ENCODE measurements at regions not wholly inside any gene's neighbourhood (a gene's known extent, or its start where the extent isn't known, plus 50 kb on each side); places are given as distances from the start of the nearest gene placed in this dataset.
"Not testable (repeated sequence)": the region's sequence is repeated elsewhere in the genome, so short reads cannot be mapped to it uniquely, and the experiment has no call there.

GRCh38 chr9:27671636-27672035 is 98.4 kb upstream of the C9orf72 start:
- FAIRE-seq (no peak), DNase-seq (ENCODE audit: extremely low spot score, insufficient read length, low read depth) (no peak)

GRCh38 chr9:27672718-27673117 is 99.4 kb upstream of the C9orf72 start:
- no peak for DNase-seq (ENCODE audit: extremely low spot score, insufficient read length, low read depth)
- no peak for FAIRE-seq

- DNase-seq (ENCODE audit: extremely low spot score, insufficient read length, low read depth) (no peak), FAIRE-seq (no peak)
These were observed 100.4 kb upstream of the C9orf72 start for GRCh38 chr9:27673641-27674040.

GRCh38 chr9:27675354-27675753 is 102.1 kb upstream of the C9orf72 start:
- FAIRE-seq (no peak), DNase-seq (ENCODE audit: extremely low spot score, insufficient read length, low read depth) (no peak)

- no peak for FAIRE-seq
- DNase-seq (ENCODE audit: extremely low spot score, insufficient read length, low read depth), result no peak
These were observed 103.5 kb upstream of the C9orf72 start for GRCh38 chr9:27676827-27677226.

GRCh38 chr9:27679338-27679737 is 106.1 kb upstream of the C9orf72 start:
- no peak for DNase-seq (ENCODE audit: extremely low spot score, insufficient read length, low read depth)
- no peak for FAIRE-seq

GRCh38 chr9:27683181-27683580 is 109.9 kb upstream of the C9orf72 start:
- FAIRE-seq, result no peak

GRCh38 chr9:27688954-27689353 is 115.7 kb upstream of the C9orf72 start:
- FAIRE-seq (no peak), DNase-seq (ENCODE audit: extremely low spot score, insufficient read length, low read depth) (no peak)

More at GRCh38 chr9:27683181-27683580, 109.9 kb upstream of the C9orf72 start:
- no peak for DNase-seq (ENCODE audit: extremely low spot score, insufficient read length, low read depth)

- DNase-seq (ENCODE audit: extremely low spot score, insufficient read length, low read depth), result not testable (repeated sequence)
These were observed 117.5 kb upstream of the C9orf72 start for GRCh38 chr9:27690816-27691215.

GRCh38 chr9:27699621-27700020 is 126.3 kb upstream of the C9orf72 start:
- no peak for FAIRE-seq

More at GRCh38 chr9:27690816-27691215, 117.5 kb upstream of the C9orf72 start:
- FAIRE-seq, result not testable (repeated sequence)

GRCh38 chr9:27701016-27701415 is 127.7 kb upstream of the C9orf72 start:
- DNase-seq (ENCODE audit: extremely low spot score, insufficient read length, low read depth) (no peak), FAIRE-seq (no peak)

More at GRCh38 chr9:27699621-27700020, 126.3 kb upstream of the C9orf72 start:
- DNase-seq (ENCODE audit: extremely low spot score, insufficient read length, low read depth), result no peak

GRCh38 chr9:27701587-27701986 is 128.3 kb upstream of the C9orf72 start:
- FAIRE-seq (no peak), DNase-seq (ENCODE audit: extremely low spot score, insufficient read length, low read depth) (no peak)

GRCh38 chr9:27703216-27703980 is 130.1 kb upstream of the C9orf72 start:
- DNase-seq (ENCODE audit: extremely low spot score, insufficient read length, low read depth) (no peak), FAIRE-seq (no peak)

GRCh38 chr9:27711241-27711640 is 138.0 kb upstream of the C9orf72 start:
- DNase-seq (ENCODE audit: extremely low spot score, insufficient read length, low read depth), result no peak
- no peak for FAIRE-seq

- DNase-seq (ENCODE audit: extremely low spot score, insufficient read length, low read depth) (no peak), FAIRE-seq (no peak)
These were observed 139.5 kb upstream of the C9orf72 start for GRCh38 chr9:27712806-27713205.

GRCh38 chr9:27714388-27714787 is 141.1 kb upstream of the C9orf72 start:
- DNase-seq (ENCODE audit: extremely low spot score, insufficient read length, low read depth) (no peak), FAIRE-seq (no peak)

- DNase-seq (ENCODE audit: extremely low spot score, insufficient read length, low read depth), result no peak
- no peak for FAIRE-seq
These were observed 142.4 kb upstream of the C9orf72 start for GRCh38 chr9:27715651-27716050.

- no peak for DNase-seq (ENCODE audit: extremely low spot score, insufficient read length, low read depth)
- no peak for FAIRE-seq
These were observed 144.7 kb upstream of the C9orf72 start for GRCh38 chr9:27717991-27718390.

GRCh38 chr9:27719711-27720110 is 146.4 kb upstream of the C9orf72 start:
- DNase-seq (ENCODE audit: extremely low spot score, insufficient read length, low read depth), result no peak
- no peak for FAIRE-seq

- no peak for FAIRE-seq
- no peak for DNase-seq (ENCODE audit: extremely low spot score, insufficient read length, low read depth)
These were observed 149.6 kb upstream of the C9orf72 start for GRCh38 chr9:27722866-27723265.

GRCh38 chr9:27726244-27727081 is 153.2 kb upstream of the C9orf72 start:
- peak; percentile 91 for FAIRE-seq
- DNase-seq (ENCODE audit: extremely low spot score, insufficient read length, low read depth), result no peak

All from GM18507 (cell line).